ENCODE measurements at regions not wholly inside any gene's neighbourhood (a gene's known extent, or its start where the extent isn't known, plus 50 kb on each side); places are given as distances from the start of the nearest gene placed in this dataset.

- TF ChIP-seq CTCF (IDR thresholded peaks at IDR 0.05) (no peak), POLR2A (IDR thresholded peaks at IDR 0.05; ENCODE audit: low read depth) (no peak)
These were observed 570.1 kb upstream of the CBLB start for GRCh38 chr3:106438887-106439286.

Data from esophagus muscularis mucosa (tissue), 3 donors.